Renal cortex interstitium (tissue), 11 donors: ENCODE measurements at regions not wholly inside any gene's neighbourhood (a gene's known extent, or its start where the extent isn't known, plus 50 kb on each side); places are given as distances from the start of the nearest gene placed in this dataset.

Experiments used
- DNase-seq, 11 donors: peaks; one replicate each; pipeline ENCODE4 v3.0.0-alpha.2; 2013; ENCODE audit warnings: low read depth in 9 of 11, low spot score in 4 of 11; ENCODE audit errors: extremely low read depth in 1 of 11

GRCh38 chr5:26310415-26310814, 728.0 kb downstream of the CDH9 start:
- DNase-seq = no peak

- no peak for DNase-seq
Observed at GRCh38 chr5:26295541-26295940, 742.8 kb downstream of the CDH9 start.

GRCh38 chr5:26282190-26282589, 756.2 kb downstream of the CDH9 start:
- no peak for DNase-seq

- no peak for DNase-seq
Observed at GRCh38 chr5:26278078-26278477, 760.3 kb downstream of the CDH9 start.

- DNase-seq = no peak
Observed at GRCh38 chr5:26259081-26259480, 779.3 kb downstream of the CDH9 start.

GRCh38 chr5:26245321-26245720, 793.1 kb downstream of the CDH9 start:
- no peak for DNase-seq

GRCh38 chr5:26239588-26239987, 798.8 kb downstream of the CDH9 start:
- DNase-seq = no peak

GRCh38 chr5:26237489-26237888, 800.9 kb downstream of the CDH9 start:
- DNase-seq = no peak

GRCh38 chr5:26236936-26237335, 801.5 kb downstream of the CDH9 start:
- DNase-seq = no peak

- no peak for DNase-seq
Observed at GRCh38 chr5:26232706-26233105, 805.7 kb downstream of the CDH9 start.

GRCh38 chr5:26231316-26231715, 807.1 kb downstream of the CDH9 start:
- no peak for DNase-seq

- no peak for DNase-seq
Observed at GRCh38 chr5:26229848-26230247, 808.5 kb downstream of the CDH9 start.

GRCh38 chr5:26227245-26227644, 811.1 kb downstream of the CDH9 start:
- no peak for DNase-seq

GRCh38 chr5:26205121-26205520, 833.3 kb downstream of the CDH9 start:
- no peak for DNase-seq

- DNase-seq = no peak
Observed at GRCh38 chr5:26193626-26194025, 844.8 kb downstream of the CDH9 start.

- DNase-seq = no peak
Observed at GRCh38 chr5:26192486-26192885, 845.9 kb downstream of the CDH9 start.

- no peak for DNase-seq
Observed at GRCh38 chr5:26181582-26181981, 856.8 kb downstream of the CDH9 start.

- no peak for DNase-seq
Observed at GRCh38 chr5:26148569-26149107, 889.7 kb downstream of the CDH9 start.

- DNase-seq = no peak
Observed at GRCh38 chr5:26143259-26143658, 895.1 kb downstream of the CDH9 start.

- DNase-seq = peak in 9 of 11 donors; percentile 1 to 16 (median 3)
Observed at GRCh38 chr5:26121338-26121737, 917.0 kb downstream of the CDH9 start.

GRCh38 chr5:26104175-26104574, 934.2 kb downstream of the CDH9 start:
- no peak for DNase-seq

GRCh38 chr5:26060212-26060611, 978.2 kb downstream of the CDH9 start:
- DNase-seq = no peak
